ENCODE measurements at regions not wholly inside any gene's neighbourhood (a gene's known extent, or its start where the extent isn't known, plus 50 kb on each side); places are given as distances from the start of the nearest gene placed in this dataset.
"Not testable (repeated sequence)": the region's sequence is repeated elsewhere in the genome, so short reads cannot be mapped to it uniquely, and the experiment has no call there.

DNA sequence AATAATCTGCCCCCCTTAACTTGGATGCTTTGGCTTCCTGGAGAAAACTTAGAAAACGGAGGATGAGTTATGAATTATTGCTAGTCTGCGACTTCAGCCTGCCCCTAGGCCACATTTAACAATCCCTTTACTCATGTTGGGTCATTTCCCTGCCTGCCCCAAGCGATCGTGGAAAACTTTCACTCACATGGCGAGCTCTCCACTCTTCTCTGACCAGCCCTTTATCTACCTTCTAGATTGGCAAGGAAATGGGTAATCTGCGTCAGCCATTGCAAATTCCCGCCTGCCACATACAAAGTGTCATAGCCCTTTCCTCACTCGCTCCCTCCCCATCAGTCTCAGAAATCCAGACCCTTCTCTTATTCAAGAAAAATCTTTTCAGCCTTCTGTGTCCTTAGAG is 154.3 kb upstream of the IRS2 start:
- no peak overlapping the region for H3K27ac ChIP-seq
- no peaks in the 10 kb centered on the region for H3K27me3 ChIP-seq
- no peak for DNase-seq
- peaks cover 0 to 8% of the 10 kb centered on the region in 2 donors for H3K4me1 ChIP-seq
- no peaks in the 10 kb centered on the region for H3K9me3 ChIP-seq
- no peak overlapping the region for H3K4me3 ChIP-seq (replicated peaks in 1 of 3)
- no peaks in the 10 kb centered on the region for H3K36me3 ChIP-seq
- intact Hi-C loops (cut with DNase I), result no loop called here
- no peak for TF ChIP-seq POLR2A (IDR thresholded peaks at IDR 0.05)
- TF ChIP-seq, protein P1, sequence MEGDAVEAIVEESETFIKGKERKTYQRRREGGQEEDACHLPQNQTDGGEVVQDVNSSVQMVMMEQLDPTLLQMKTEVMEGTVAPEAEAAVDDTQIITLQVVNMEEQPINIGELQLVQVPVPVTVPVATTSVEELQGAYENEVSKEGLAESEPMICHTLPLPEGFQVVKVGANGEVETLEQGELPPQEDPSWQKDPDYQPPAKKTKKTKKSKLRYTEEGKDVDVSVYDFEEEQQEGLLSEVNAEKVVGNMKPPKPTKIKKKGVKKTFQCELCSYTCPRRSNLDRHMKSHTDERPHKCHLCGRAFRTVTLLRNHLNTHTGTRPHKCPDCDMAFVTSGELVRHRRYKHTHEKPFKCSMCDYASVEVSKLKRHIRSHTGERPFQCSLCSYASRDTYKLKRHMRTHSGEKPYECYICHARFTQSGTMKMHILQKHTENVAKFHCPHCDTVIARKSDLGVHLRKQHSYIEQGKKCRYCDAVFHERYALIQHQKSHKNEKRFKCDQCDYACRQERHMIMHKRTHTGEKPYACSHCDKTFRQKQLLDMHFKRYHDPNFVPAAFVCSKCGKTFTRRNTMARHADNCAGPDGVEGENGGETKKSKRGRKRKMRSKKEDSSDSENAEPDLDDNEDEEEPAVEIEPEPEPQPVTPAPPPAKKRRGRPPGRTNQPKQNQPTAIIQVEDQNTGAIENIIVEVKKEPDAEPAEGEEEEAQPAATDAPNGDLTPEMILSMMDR (IDR thresholded peaks at IDR 0.05), result no peak
- 91 to 93% methylated on average over 8 of the region's 8 CpGs for WGBS, 2 donors

DNA sequence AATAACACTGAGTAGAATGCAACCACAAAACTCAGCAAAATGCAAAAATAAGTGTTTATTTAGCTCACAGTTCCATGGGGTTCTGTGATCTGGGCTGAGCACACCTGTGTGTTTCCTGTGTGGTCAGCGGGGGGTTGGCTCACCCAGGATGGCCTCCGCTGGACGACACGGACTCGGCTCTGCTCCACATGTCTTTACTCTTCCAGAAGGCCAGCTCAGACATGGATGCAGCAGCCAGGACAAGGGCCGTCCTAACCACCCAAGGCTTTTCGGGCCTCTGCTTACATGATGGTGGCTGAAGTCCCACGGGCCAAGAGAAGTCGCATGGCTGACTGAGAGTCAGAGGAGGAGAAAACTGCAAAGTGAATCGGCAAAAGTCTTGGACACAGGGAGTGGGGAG is 153.5 kb upstream of the IRS2 start:
- Histone ChIP-seq H3K27ac (no peak overlapping the region), H3K36me3 (no peaks in the 10 kb centered on the region), H3K4me3 (replicated peaks in 1 of 3) (no peak overlapping the region), H3K9me3 (no peaks in the 10 kb centered on the region), H3K27me3 (no peaks in the 10 kb centered on the region), H3K4me1 (peaks cover 0 to 8% of the 10 kb centered on the region in 2 donors)
- intact Hi-C loops (cut with DNase I), result no loop called here
- DNase-seq, result no peak
- 92 to 96% methylated on average over 10 of the region's 10 CpGs for WGBS, 2 donors
- TF ChIP-seq, protein P1 (IDR thresholded peaks at IDR 0.05), result no peak
- TF ChIP-seq POLR2A (IDR thresholded peaks at IDR 0.05), result no peak

DNA sequence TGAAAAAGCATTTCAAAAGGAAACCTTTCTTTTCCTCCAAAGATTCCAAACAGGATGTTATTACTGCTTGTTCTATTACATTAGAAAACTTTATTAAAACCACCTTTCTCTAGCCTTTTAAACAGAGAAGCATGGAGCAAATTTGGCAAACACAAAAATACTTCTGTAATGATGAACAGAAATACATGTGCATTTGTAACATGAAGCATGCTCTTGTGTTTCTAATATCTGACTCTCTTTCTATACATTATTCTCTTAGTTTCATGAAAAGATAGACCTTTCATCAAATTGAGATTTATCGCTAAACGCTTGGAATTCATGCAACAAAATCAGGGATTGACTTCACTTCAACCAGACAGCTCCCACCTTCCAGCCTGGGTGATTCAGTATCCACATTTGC is 152.8 kb upstream of the IRS2 start:
- intact Hi-C loops (cut with DNase I), result no loop called here
- Histone ChIP-seq H3K4me1 (peaks cover 0 to 8% of the 10 kb centered on the region in 2 donors), H3K36me3 (no peaks in the 10 kb centered on the region), H3K4me3 (replicated peaks in 1 of 3) (no peak overlapping the region), H3K27me3 (no peaks in the 10 kb centered on the region), H3K9me3 (no peaks in the 10 kb centered on the region), H3K27ac (no peak overlapping the region)
- TF ChIP-seq, protein P1 (IDR thresholded peaks at IDR 0.05), result no peak
- DNase-seq, result no peak
- 97 to 99% methylated on average over 2 of the region's 2 CpGs for WGBS, 2 donors

DNA sequence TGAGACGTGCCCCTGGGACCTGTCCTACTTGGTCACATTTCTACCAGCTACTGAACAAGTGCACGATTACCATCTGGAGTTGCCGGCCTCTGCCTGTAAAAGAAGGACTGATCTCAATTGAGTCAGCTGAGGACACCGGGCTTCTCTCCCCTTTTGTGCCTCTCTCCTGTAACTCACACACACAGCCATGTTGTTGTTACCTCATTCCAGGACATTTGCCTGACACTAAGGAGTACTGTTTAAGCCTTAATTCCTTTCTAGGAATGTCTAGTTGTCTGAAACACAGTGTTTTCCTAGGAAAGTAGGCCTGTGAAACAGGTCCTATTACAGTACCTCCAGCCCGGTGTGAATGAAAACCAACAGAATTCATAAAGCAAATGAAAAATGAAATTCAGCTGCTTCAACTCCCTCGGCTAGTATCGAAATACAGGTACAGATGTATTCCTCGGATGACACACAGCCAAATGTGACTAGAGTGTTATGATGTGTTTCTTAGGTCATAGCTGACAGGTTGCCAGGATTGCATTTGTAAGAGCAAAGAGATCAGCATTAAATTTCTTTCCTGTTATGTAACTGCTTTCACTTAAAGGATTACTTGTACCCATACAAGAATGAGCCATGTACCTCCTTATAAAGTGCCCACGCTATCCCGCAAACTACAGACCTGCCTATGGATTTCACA is 152.0 kb upstream of the IRS2 start:
- Histone ChIP-seq H3K4me3 (replicated peaks in 1 of 3) (no peak overlapping the region), H3K36me3 (no peaks in the 10 kb centered on the region), H3K4me1 (peaks cover 0 to 8% of the 10 kb centered on the region in 2 donors), H3K9me3 (no peaks in the 10 kb centered on the region), H3K27ac (no peak overlapping the region), H3K27me3 (no peaks in the 10 kb centered on the region)
- intact Hi-C loops (cut with DNase I), result no loop called here
- no peak for TF ChIP-seq POLR2A (IDR thresholded peaks at IDR 0.05)
- TF ChIP-seq, protein P1 (IDR thresholded peaks at IDR 0.05), result no peak
- WGBS, 2 donors, result 79 to 81% methylated on average over 10 of the region's 10 CpGs
- no peak for DNase-seq

DNA sequence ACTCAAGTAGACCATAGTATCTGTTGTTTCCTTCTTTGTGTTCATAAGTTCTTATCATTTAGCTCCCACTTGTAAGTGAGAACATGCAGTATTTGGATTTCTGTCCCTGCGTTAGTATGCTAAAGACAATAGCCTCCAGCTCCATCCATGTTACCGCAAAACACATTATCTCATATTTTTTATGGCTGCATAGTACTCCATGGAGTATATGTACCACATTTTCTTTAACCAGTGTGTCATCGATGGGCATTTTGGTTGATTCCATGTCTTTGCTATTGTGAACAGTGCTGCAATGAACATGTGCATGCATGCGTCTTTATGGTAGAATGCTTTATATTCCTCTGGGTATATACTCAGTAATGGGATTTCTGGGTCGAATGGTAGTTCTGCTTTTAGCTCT is 148.1 kb upstream of the IRS2 start:
- DNase-seq; H3K27ac ChIP-seq; H3K9me3 ChIP-seq; H3K36me3 ChIP-seq; H3K4me3 ChIP-seq (replicated peaks in 1 of 3); H3K4me1 ChIP-seq; intact Hi-C loops (cut with DNase I); H3K27me3 ChIP-seq: not testable (repeated sequence)
- 95 to 98% methylated on average over 5 of the region's 5 CpGs for WGBS, 2 donors

All from thyroid gland (tissue), 4 donors.